Esophagus squamous epithelium (tissue), 4 donors: ENCODE measurements at regions not wholly inside any gene's neighbourhood (a gene's known extent, or its start where the extent isn't known, plus 50 kb on each side); places are given as distances from the start of the nearest gene placed in this dataset.
"Not testable (repeated sequence)": the region's sequence is repeated elsewhere in the genome, so short reads cannot be mapped to it uniquely, and the experiment has no call there.

Experiments used
- CTCF ChIP-seq, 6 experiments: fragments of 450-650 bp in 4 of 6; fragments of 200-600 bp in 2 of 6; sonication (generic) in 2 of 6; IDR thresholded peaks; one replicate each; pipeline ENCODE4 v1.5.1; 2016 to 2019; ENCODE audit warnings: antibody characterized with exemption in 6 of 6, mild to moderate bottlenecking in 4 of 6, moderate library complexity in 4 of 6
- POLR2A ChIP-seq, 4 donors: fragments of 450-650 bp; IDR thresholded peaks; one replicate each; pipeline ENCODE4 v1.6.1; 2017; ENCODE audit warnings: antibody characterized with exemption in 4 of 4, mild to moderate bottlenecking in 4 of 4, moderate library complexity in 3 of 4

- TF ChIP-seq CTCF, POLR2A (IDR thresholded peaks at IDR 0.05): not testable (repeated sequence)
Observed at GRCh38 chr22:25301912-25302311, 82.5 kb downstream of the CRYBB2 start.
